GM21825 (cell line): ENCODE measurements at regions not wholly inside any gene's neighbourhood (a gene's known extent, or its start where the extent isn't known, plus 50 kb on each side); places are given as distances from the start of the nearest gene placed in this dataset.
"Not testable (repeated sequence)": the region's sequence is repeated elsewhere in the genome, so short reads cannot be mapped to it uniquely, and the experiment has no call there.

Source experiments
- ATAC-seq: cut with Tn5 transposase; IDR thresholded peaks from one replicate; pipeline ENCODE4 v1.9.1; 2021; ENCODE audit warnings: mild to moderate bottlenecking, moderate library complexity; ENCODE audit not compliant: unreplicated experiment

DNA sequence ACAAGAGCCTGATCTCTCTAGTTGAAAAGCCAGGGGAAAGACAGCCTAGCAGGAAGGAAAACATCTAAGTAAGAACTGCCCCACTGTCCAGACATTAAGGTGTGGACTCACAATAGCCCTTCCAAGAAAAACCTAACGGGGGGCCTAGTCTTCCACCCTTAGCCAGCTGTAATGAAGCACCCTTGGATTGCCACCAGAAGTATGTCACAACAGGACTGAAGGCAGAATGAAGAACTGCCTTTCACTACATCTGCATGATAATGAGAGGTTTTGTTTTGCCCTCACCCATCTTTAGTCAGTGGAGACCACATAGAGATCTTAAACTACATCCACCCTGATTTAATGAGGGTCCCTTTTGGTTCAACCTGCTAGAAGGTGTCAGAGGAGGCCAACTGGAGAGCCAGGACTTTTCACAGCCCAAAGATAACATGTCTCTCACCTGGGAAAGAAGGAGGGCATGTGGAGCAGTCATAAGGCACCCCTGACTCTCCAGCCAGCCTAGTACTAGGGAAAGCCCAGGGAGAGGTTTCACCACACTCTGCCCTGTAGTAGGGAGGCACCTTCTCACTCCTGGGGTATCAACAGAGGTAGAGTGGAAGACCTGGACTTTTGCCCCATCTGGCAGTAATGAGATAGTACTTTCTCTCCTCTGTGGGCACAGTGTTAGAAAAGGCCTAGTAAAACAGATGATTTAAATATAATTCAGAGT, 1017.4 kb upstream of the MANEA start:
- ATAC-seq, result no peak

GRCh38 chr6:94557207-94557606, 1020.1 kb upstream of the MANEA start:
- not testable (repeated sequence) for ATAC-seq

GRCh38 chr6:94548201-94548600, 1029.1 kb upstream of the MANEA start:
- ATAC-seq, result no peak

DNA sequence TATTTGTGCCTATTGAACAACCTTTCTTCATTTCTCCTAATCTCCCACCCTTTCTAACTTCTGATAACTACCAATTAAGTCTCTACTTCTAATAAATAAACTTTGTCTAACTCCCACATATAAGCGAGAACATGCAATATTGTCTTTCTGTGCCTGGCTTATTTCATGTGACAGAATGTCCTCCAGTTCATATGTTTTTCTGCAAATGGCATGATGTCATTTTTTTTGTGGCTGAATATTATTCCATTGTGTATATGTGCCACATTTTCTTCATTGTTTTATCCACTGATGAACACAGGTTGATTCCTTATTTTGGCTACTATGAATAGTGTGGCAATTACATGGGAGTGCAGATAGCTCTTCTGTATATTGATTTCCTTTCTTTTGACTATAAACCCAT, 1041.5 kb upstream of the MANEA start:
- no peak for ATAC-seq

DNA sequence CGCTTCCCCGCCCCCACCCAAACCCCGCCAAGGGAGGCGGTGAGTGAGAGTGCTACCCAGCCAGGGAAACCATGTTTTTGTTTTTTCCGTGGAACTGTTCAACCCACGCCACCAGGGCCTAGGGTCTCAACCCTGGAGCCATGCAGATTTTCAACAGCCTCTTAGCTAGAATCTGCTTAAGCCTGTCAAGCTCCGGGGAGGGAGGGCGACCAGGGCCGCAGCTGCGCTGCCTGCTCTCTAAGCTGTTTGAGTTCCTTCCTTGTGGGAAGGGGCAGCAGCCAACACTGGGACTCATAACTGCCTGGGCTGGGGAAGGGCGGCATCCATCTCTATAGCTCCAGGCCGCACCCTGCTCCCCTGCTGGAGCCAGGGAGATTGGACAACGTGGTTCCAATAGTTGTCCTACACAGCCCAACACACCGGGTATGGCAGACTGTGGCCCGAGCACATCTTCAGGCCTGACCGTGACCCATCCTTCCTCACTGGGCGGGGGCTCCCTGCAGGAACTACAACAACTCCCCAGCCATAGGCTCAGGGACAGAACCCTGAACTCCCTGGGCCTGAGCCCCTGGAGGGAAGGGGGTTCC, 1065.7 kb upstream of the MANEA start:
- ATAC-seq, result no peak

DNA sequence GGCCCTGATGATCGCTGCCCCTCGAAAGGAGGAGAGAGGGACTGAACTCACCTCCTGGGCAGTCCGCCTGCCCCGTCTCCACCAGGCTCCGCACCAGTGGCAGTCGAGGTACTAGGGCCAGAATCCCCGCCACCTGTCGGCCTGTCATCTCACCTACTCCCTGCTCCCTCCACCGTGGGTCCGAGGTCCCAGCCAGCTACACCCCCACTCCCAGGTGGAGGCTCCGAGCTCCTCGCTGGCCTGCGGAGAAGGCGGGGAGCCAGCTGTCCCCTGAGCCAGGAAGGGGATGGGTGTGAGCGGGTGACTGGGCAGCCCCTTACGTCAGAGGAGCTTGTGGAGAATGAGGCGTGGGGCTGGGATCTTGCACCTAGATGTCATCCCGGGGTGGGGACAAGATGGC, 1066.5 kb upstream of the MANEA start:
- ATAC-seq, result no peak

DNA sequence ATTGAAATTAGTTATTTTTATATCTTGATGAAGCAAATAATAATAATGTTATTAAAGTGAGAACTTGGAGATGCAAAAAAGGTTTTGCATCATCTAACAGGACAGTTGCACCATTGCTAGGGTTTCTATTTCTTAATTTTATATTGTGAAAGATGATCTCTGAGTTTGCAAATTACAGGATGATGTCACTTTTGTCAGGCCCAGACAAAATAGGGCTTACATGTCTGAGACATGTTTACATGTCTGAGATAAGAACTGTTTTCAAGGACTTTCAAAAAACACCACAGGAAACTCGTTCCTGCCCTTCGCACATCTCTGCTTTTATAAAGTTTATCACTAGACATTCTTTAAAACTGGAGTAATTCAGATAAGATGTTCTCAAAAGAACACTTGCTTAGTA, 1075.8 kb upstream of the MANEA start:
- ATAC-seq, result no peak

- ATAC-seq, result no peak
These were observed 1078.7 kb upstream of the EPHA7 start for GRCh38 chr6:94498099-94498498.

DNA sequence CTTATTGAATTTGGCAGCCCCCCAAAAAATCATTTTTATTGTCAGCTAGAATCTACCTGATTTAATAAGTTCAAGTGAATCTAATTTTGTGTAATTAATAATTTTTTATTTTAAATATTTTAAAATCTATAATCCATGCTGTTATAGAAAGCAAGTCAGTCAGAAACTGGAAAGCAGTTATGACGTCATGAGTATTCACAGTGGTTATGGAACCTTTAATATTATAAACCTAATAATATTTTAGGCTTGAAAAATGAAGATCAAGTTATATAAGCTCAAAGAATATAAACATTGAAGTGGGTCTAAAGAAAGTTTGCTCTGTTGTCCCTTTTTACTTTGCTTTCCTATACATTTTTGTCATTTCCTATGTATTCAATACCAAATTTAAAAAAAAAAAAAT, 1075.1 kb upstream of the EPHA7 start:
- no peak for ATAC-seq

GRCh38 chr6:94487371-94487770, 1068.0 kb upstream of the EPHA7 start:
- no peak for ATAC-seq

DNA sequence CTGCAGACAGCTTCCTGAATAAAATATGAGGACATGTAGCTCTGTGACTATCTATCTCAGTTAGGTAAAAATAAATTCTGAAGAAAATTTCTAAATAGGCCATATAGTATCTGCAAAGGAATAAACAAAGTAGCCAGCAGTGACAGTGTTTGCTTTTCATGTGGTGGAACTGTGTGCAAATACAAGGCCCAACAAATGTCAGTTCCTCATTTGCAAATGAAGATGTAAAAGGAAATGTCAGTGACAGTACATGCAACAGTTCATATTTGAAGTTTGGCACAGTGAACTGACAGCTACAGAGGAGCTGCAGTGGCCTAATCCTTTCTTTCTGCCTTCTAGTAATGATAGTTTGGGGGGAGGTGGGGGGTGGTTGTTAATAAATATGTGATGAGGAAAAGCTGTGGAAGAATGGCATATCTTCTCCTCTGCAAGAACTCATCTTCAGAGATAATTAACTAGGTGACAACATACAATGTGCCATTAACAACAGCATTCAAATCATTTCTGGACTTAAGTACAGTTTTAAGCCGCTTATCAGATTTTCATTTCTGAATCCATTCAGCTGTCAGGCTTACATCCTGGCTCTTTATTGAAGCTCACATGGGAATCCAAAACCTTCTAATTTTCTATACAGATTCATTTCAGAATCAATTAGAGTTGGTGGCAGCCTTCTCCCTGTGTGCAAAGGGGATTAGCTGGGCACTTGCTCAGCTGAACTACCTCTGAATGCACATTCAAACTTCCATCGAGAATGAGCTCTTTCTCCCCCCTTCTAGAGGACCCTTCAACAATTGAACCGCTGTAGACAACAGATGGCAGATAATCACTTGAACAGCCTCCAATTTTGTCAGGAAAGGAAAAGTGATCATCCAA, 1059.0 kb upstream of the EPHA7 start:
- no peak for ATAC-seq

DNA sequence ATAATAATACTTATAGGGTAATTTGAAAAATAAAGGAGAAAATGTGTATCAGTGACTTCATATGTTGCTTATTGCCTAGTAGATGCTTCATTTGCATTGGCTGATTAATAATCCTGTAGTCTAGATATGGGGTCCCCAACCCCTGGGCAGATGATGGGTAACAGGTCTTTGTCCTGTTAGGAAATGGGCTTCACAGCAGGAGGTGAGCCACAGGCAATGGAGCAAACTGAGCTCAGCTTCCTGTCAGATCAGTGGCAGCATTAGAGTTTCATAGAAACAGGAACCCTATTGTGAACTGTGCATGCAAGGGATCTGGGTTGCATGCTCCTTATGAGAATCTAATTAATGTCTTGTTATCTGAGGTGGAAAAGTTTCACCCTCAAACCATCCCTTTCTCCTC, 1049.5 kb upstream of the EPHA7 start:
- no peak for ATAC-seq

DNA sequence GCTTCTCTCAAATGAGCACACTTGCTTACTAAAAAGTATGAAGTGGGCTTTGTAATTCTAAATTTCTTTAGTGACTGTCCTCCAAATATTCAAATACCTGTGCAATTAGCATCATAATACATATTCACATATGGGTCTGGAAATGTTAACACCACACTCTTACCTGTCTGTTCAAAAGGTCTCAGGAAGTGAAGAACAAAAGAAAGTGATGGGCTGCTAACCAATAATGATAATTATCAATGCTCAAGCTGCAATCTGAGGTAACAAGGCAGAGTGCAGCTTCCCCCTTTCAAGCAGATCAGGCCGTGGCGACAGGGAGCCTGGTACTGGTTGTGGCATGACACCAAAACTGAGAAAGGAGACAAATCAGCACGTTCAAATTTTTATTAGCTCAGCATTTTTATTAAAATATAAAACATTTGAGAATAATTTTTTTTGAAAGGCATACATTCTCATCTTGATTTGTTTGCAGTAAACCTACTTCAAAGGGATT, 1044.7 kb upstream of the EPHA7 start:
- ATAC-seq, result no peak

GRCh38 chr6:94463306-94463705, 1043.9 kb upstream of the EPHA7 start:
- no peak for ATAC-seq

GRCh38 chr6:94462231-94462630, 1042.9 kb upstream of the EPHA7 start:
- no peak for ATAC-seq

- no peak for ATAC-seq
These were observed 1036.9 kb upstream of the EPHA7 start for GRCh38 chr6:94456266-94456665.

DNA sequence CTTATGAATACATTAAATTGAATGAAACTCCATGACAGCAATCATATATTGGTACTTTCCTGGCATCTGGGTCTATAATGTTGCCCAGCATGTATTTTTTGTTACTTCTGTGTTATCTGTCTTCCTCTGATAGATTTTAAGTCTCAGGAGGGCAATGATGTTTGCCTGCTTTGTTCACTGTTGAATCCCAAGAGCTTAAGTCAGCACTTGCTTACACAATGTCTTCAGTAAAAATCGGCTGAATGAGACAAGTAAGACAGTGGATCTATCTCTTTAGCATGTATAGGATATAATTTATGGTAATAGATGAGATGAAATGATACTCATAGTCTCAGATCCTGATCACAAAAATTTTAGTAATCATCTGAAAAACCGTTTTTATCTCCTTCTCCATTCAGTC, 1034.9 kb upstream of the EPHA7 start:
- ATAC-seq, result no peak

GRCh38 chr6:94446120-94446519, 1026.8 kb upstream of the EPHA7 start:
- no peak for ATAC-seq

DNA sequence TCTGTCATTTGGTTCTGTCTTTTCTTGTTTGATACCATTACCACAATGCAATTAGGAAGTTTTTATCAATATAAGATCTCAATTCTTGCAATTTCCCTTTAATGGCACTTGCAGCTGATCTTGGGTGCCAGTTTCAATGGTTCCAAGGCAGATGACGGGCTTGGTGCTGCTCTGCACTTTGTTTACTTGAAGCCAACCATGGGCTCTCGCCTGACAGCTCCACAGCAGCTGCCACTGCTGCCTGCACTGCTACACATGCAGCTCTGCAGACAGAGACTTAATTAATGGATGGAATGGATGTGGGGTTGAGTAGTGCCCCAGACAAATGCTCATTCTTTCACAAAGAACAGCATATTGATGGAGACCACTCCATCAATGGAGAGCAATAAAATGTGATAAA, 1024.3 kb upstream of the EPHA7 start:
- no peak for ATAC-seq

- no peak for ATAC-seq
These were observed 1005.3 kb upstream of the EPHA7 start for GRCh38 chr6:94424692-94425091.

- no peak for ATAC-seq
These were observed 998.0 kb upstream of the EPHA7 start for GRCh38 chr6:94417363-94417762.

GRCh38 chr6:94414041-94414440, 994.7 kb upstream of the EPHA7 start:
- no peak for ATAC-seq
